ENCODE measurements at regions not wholly inside any gene's neighbourhood (a gene's known extent, or its start where the extent isn't known, plus 50 kb on each side); places are given as distances from the start of the nearest gene placed in this dataset.
"Not testable (repeated sequence)": the region's sequence is repeated elsewhere in the genome, so short reads cannot be mapped to it uniquely, and the experiment has no call there.

- no peak for DNase-seq
Measured at GRCh38 chr1:208652296-208653160, 408.3 kb upstream of the PLXNA2 start.

DNA sequence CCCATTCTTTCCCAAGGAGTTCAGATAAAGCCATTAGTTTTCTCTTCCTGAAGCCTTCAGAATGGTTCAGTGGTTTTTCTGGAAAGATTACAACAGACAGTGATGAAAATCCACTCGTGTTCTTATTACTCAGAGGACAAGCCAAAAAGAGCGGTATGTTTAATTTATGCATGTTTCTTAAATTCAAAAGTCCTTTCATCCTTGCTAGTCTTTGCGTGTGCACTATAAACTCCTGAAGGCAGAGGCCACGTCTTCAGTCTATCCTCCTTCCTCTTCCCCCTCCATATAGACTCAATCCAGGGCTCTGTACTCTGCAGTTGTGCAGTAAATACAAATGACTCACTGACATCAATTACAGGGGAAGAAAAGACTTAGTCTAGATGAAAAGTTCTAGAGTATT is 409.2 kb upstream of the PLXNA2 start:
- DNase-seq, result no peak

- no peak for DNase-seq
Measured at GRCh38 chr1:208654241-208654640, 410.1 kb upstream of the PLXNA2 start.

GRCh38 chr1:208665936-208666335 is 421.8 kb upstream of the PLXNA2 start:
- DNase-seq, result no peak

DNA sequence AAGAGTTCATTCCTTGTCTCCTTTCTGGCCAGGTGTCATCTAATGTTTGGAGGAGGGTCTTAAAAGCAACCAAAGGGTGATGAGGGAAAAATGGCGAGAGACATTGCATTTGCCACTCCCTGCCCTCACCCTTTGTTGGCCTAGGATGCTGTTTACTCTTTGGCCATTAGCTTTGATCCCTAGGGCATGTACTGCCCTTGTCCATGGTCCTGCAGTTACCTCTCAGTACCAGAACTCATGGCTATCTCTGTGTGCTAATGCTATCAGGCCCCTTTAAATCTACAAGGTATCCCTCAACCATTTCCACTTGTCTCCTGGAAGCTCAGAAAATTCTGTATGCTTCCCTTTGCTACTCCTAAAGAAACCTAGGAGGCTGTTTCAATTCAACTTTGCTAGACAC is 424.8 kb upstream of the PLXNA2 start:
- DNase-seq, result no peak

DNA sequence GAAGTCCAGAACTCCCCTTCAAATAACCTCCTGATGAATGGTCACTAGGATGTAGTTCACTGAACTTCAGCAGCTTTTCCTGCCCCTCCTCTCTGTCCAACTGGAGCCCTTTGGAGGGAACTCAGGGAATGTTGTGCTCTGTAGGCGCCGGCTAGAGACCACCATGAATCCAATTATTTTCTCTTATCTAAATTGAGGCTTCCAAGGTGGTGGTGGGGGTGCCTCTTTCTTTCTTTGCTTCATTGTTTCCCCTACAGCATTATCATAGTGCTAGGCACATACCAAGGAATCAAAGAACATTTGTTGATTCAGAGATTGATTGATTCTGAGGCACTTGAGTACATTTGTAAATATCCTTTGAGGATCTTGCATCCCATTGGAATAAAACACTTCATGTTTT is 426.6 kb upstream of the PLXNA2 start:
- no peak for DNase-seq

GRCh38 chr1:208681878-208682663 is 437.9 kb upstream of the PLXNA2 start:
- no peak for DNase-seq

DNA sequence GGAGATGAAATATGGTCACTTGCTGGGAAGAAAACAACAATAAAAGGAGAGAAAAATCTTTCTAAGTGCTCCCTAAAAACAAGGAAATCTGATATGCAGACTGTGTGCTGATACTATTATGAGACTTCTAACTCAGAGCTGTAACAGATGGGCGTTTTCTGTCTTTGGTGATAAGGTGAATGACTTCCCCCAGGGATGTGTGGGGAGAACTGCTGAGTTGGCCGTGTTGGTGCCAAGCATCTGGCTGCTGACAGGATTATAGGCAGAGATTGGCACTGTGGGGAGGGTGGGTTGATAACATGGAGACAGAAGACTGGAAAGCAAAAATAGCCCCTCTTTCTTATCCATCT is 438.5 kb upstream of the PLXNA2 start:
- no peak for DNase-seq

DNA sequence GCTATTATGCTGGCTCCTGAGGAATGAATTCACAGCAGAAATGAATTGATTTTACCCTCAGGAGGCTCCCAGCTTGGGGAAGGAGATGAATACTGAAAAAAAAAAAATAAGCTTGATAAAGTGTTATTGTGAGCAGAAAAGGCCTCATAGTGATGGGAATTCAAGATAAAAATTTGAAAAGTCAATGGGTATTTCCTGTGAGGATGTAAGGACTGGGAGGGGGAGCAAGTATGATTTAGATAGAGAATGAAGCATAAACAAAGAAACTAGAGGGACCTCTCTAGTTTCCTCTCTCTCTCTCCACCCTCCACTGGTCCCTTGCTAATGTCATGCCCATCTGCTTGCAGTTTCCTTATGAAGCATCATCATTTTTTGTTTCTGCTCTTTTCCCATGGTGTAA is 439.0 kb upstream of the PLXNA2 start:
- no peak for DNase-seq

- DNase-seq, result no peak
Measured at GRCh38 chr1:208684192-208684591, 440.0 kb upstream of the PLXNA2 start.

DNA sequence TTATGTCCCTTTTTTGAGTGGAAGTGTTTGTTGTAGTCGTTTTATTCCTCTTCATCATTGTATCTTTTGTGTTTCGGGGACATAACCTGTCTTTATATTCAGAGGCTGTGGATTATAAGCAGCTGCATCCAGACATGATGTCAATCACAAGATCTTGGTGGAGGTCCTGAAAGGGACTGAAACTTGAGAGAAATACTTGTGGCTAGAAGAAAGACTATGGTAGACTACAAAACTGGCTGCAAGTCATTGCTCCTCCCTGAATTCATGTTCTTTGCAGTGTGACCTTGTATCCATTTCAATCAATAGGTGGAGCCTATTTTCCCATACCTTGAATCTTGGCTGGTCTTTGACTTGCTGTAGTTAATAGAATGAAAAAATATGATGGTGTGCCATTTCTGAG is 442.4 kb upstream of the PLXNA2 start:
- no peak for DNase-seq

DNA sequence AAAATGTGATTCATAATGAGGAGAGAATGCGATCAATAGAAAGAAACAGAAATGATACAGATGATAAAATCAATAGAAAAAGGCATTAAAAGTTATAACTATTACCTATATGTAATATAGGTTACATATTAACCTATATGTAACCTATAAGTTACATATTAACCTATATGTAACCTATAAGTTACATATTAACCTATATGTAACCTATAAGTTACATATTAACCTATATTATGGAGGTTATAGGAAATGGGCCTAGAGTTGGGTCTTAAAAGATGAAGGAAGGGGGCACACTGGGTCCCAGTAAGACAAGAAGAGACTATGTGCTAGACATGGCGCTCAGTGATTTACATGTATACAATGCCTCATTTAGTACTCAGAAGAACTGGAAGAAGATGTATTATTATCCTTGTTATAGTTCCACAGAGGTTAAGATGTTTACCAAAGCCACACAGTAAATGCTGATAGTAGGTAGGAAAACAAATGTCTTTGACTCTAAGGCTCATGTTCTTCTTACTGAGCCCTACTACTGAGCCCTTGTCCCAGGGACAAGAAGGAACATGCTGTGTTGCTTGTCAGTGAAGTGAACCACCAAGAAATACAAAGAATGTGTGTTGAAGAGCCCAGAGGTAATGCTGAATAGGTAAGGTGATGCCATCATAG is 444.6 kb upstream of the PLXNA2 start:
- DNase-seq, result no peak

DNA sequence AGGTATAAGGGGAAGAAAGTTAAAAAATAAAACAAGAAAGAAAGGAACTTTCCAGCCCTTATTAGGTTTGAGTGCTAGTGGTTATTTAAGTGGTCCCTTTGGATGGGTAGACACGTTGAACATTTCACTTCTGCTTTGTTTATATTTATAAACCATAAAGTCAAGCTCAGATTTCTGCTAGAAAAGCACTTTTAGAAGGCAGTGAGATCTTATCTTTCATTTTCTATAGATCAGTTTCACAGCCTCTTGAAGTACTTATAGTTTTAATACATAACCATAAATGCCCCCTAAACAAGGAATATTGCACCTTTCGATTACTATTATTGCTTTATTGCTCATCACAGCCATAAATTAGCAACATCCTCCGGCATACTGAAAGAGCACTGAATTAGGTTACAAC is 446.8 kb upstream of the PLXNA2 start:
- no peak for DNase-seq

DNA sequence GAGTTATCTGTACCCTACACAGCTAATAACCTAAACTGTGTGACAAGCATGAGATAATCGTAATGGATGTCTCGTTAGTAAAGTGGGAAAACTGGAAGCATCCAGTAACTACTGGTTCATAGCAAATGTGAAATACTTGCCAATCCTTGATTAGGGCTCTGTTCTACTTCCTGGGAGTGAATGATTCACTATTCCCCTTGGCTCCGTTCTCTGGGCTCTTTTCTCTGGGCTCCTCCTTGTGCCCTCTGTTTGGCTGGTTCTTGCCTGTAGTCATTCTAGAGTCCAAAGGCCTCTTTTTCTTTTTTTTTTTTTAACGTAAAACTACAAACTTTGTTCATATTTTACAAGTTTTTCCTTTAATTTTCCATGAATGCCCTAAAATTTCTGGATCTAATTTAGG is 465.8 kb upstream of the PLXNA2 start:
- no peak for DNase-seq

GRCh38 chr1:208714323-208714722 is 470.1 kb upstream of the PLXNA2 start:
- no peak for DNase-seq

DNA sequence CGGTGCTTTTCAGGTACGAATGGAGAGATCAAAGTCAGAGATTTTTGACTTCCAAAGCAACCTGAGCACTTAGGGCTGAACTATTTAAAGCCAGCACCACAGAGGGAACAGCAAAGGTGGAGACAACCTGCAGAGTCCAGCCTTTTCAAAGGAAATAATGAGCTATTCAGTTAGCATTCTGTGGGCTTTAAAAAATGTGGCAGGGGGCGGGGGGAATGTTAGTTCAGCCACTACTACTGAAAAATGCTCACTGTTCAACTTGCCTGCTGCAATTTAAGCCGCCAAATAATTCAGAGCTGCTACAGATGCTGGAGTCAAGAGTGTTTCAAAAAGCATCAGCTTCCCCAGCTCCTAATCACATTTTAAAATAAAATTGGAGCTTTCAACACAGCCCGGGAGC is 473.3 kb upstream of the PLXNA2 start:
- no peak for DNase-seq

DNA sequence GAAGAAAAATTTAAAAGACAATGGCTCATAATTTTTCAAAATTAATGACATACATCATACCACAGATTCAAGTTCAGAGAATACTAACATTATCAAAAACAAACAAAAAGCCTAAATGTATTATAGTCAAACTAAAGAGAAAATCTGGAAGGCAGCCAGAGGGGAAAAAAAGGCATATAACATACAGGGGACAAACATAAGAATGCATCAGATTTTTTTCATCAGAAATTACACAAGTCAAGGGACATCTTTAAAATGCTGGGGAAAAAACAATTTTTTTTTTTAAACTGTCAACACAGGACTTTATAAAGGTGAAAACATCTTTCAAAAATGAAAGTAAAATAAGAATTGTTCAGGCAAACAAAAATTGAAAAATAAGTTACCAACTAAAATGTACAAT is 478.4 kb upstream of the PLXNA2 start:
- DNase-seq, result no peak

- DNase-seq, result no peak
Measured at GRCh38 chr1:208724079-208724478, 479.9 kb upstream of the PLXNA2 start.

- no peak for DNase-seq
Measured at GRCh38 chr1:208728815-208729214, 484.6 kb upstream of the PLXNA2 start.

DNA sequence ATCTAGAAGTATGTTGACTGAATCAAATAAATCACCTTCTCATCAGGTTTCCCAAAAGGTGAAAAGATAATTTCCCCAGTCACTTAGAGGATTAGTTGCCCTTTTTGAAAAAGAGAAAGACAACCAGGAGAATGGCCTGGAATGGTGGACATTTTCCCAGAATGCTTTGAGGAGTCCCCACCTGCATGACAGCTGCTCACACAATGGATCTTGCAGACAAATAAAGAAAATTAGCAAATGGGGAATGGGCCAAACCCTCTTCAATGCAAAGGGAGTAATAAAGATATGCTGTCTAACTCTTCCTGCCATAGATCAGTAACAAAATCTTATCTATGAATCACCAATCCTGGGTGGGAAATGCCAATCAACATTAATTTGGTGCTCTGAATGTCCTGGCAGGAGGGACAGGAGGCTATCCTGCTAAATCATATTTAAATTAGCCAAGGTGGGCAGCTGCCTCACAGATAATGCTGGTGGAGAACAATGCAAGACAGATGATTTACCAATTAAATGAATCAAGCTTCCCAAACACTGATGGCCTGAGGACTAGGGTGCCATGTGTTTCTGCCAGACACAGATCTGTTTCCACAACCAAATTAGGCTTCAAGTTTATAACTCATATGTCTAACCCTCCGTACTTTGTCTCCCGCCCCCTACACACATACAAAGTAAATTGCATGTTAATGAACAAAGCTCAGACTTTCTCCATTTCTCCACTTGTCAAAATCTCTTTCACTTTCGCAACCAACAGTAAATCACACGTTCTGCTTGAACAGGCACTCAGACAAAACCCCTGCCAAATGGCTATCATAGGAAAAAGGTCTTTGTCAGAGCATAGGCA is 488.0 kb upstream of the PLXNA2 start:
- no peak for DNase-seq

DNA sequence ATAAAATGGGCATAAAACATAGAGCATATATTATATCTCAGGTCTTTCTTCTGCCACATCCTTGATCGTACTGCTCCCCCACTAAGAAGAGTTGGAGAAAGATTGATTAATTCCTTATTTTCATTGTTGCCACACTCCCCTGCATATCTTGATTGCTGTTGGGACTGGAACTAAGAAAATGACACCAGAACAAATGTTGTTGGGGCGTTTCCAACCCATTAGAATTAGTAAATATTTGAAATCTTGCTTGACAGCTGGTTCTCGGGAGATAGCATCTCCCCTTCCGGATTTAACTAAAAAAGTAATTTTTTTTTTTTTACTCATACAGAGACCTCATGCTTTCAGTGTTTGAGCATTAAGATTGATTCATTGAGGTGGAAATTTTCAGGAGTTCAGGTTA is 493.0 kb upstream of the PLXNA2 start:
- DNase-seq, result no peak

GRCh38 chr1:208737922-208738321 is 493.7 kb upstream of the PLXNA2 start:
- no peak for DNase-seq

DNA sequence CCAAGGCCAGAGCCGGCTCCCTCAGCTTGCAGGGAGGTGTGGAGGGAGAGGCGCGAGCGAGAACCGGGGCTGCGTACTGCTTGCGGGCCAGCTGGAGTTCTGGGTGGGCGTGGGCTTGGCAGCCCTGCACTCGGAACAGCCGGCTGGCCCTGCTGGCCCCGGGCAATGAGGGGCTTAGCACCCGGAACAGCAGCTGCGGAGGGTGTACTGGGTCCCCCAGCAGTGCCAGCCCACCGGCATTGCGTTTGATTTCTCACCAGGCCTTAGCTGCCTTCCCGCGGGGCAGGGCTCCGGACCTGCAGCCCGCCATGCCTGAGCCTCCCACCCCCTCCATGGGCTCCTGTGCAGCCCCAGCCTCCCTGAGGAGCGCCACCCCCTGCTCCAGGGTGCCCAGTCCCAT is 495.5 kb upstream of the PLXNA2 start:
- DNase-seq, result not testable (repeated sequence)

All from activated CD4-positive, alpha-beta T cell treated with anti-CD3 and anti-CD28 coated beads, Interleukin-2, amount 50 U/mL, for 4 hours (primary cell).